GM19463 (cell line): ENCODE measurements at regions not wholly inside any gene's neighbourhood (a gene's known extent, or its start where the extent isn't known, plus 50 kb on each side); places are given as distances from the start of the nearest gene placed in this dataset.

Experiments used
- ATAC-seq: cut with Tn5 transposase; IDR thresholded peaks from one replicate; pipeline ENCODE4 v1.9.1; 2021; ENCODE audit warnings: mild to moderate bottlenecking, moderate library complexity; ENCODE audit not compliant: unreplicated experiment

- ATAC-seq = no peak
These were observed 226.3 kb upstream of the MPDZ start for GRCh38 chr9:13505797-13506196.

GRCh38 chr9:13503599-13503998 is 224.1 kb upstream of the MPDZ start:
- ATAC-seq = no peak

GRCh38 chr9:13502484-13502883 is 223.0 kb upstream of the MPDZ start:
- ATAC-seq = no peak

- ATAC-seq = no peak
These were observed 221.5 kb upstream of the MPDZ start for GRCh38 chr9:13501018-13501417.

- no peak for ATAC-seq
These were observed 220.5 kb upstream of the MPDZ start for GRCh38 chr9:13500034-13500433.

- ATAC-seq = no peak
These were observed 214.2 kb upstream of the MPDZ start for GRCh38 chr9:13493697-13494096.

- no peak for ATAC-seq
These were observed 212.3 kb upstream of the MPDZ start for GRCh38 chr9:13491493-13492424.

- ATAC-seq = no peak
These were observed 211.6 kb upstream of the MPDZ start for GRCh38 chr9:13491138-13491492.

- ATAC-seq = no peak
These were observed 208.4 kb upstream of the MPDZ start for GRCh38 chr9:13487936-13488335.

- no peak for ATAC-seq
These were observed 208.0 kb upstream of the MPDZ start for GRCh38 chr9:13487498-13487897.

GRCh38 chr9:13487071-13487470 is 207.6 kb upstream of the MPDZ start:
- no peak for ATAC-seq

GRCh38 chr9:13485068-13485596 is 205.6 kb upstream of the MPDZ start:
- no peak for ATAC-seq

- no peak for ATAC-seq
These were observed 204.7 kb upstream of the MPDZ start for GRCh38 chr9:13484186-13484585.

GRCh38 chr9:13481274-13481673 is 201.8 kb upstream of the MPDZ start:
- ATAC-seq = no peak

- ATAC-seq = no peak
These were observed 201.2 kb upstream of the MPDZ start for GRCh38 chr9:13480693-13481092.

GRCh38 chr9:13479096-13479495 is 199.6 kb upstream of the MPDZ start:
- no peak for ATAC-seq

- no peak for ATAC-seq
These were observed 199.1 kb upstream of the MPDZ start for GRCh38 chr9:13478639-13479038.

GRCh38 chr9:13478160-13478559 is 198.7 kb upstream of the MPDZ start:
- no peak for ATAC-seq

- no peak for ATAC-seq
These were observed 191.3 kb upstream of the MPDZ start for GRCh38 chr9:13470836-13471235.

GRCh38 chr9:13467157-13467556 is 187.7 kb upstream of the MPDZ start:
- no peak for ATAC-seq

GRCh38 chr9:13461414-13461991 is 182.0 kb upstream of the MPDZ start:
- ATAC-seq = no peak

GRCh38 chr9:13459071-13459470 is 179.6 kb upstream of the MPDZ start:
- no peak for ATAC-seq
